H7 (cell line): ENCODE measurements at regions not wholly inside any gene's neighbourhood (a gene's known extent, or its start where the extent isn't known, plus 50 kb on each side); places are given as distances from the start of the nearest gene placed in this dataset.
A peak's percentile ranks its signal among the peaks of the same experiment; 100 is the strongest.

Experiments
- DNase-seq: peaks from one replicate; pipeline ENCODE4 v3.0.0; 2012
- H3K27me3 ChIP-seq: 2 replicates; pipeline ENCODE4 v1.6.0; 2011; ENCODE audit warnings: mild to moderate bottlenecking, low read length; ENCODE audit not compliant: control insufficient read depth, insufficient read depth
- H3K36me3 ChIP-seq: replicated peaks from 2 replicates; pipeline ENCODE4 v1.5.1; 2011; ENCODE audit warnings: low read length; ENCODE audit not compliant: control insufficient read depth, insufficient read depth
- H3K4me3 ChIP-seq: 2 replicates; pipeline ENCODE4 v1.5.1; 2011; ENCODE audit warnings: low read depth, mild to moderate bottlenecking, control low read depth, low read length, moderate library complexity; ENCODE audit not compliant: insufficient read depth

DNA sequence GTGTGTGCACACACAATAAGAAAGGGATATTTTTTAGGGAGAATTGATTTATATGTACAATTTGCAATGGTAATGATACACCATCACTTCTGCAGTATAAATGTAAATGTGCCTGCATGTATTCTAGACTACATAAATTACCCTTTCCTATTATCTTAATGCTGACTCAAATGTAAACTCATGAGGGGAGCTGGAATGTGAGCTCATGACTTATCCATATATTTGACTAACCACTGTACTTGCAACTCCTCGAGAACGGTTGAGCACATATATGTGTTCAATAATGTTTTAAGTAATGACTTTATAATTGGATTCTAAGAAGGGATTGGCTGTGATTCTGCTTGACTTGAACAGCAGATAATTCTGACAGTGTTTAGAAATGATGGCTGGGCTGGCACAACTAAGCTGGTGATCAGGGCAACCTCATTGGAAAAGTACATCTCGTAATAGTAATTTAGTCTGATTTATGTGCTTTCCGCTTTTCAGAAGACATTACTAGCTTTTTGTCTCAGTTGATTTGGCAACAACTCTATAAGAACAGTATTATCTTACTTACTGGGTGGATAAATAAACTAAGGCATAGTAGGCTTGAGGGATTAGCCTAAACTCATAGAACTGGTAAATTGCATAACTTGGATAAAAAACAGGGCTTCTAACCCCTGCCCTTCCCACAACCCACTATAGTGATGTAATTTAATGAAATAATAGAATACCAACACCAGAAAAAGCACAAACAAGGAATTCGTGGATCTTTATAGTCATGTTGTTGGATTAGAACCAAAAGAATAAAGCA is 130.2 kb upstream of the SPEF2 start:
- Histone ChIP-seq H3K36me3 (no peaks in the 10 kb centered on the region), H3K4me3 (no peak overlapping the region), H3K27me3 (no peaks in the 10 kb centered on the region)
- DNase-seq: no peak

DNA sequence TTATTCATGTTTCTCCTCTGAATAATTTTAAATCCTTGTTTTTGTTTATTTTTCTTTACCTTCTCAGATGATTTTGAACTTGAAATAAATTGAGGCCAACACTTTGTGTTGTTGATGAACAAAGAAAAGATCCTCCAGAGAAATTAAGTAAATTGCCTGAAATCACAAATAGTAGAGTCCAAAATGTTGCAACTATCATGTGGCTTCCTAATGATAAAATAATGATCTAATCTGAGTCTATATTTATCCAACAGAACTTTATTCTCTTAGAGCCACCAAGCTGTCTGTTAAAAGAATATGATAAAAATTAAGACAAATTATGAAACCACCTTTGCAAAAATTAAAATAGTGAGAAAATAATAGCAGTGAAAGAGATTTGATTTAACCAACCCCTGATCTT is 132.2 kb upstream of the SPEF2 start:
- Histone ChIP-seq H3K36me3 (no peaks in the 10 kb centered on the region), H3K4me3 (no peak overlapping the region), H3K27me3 (no peaks in the 10 kb centered on the region)
- DNase-seq: no peak

DNA sequence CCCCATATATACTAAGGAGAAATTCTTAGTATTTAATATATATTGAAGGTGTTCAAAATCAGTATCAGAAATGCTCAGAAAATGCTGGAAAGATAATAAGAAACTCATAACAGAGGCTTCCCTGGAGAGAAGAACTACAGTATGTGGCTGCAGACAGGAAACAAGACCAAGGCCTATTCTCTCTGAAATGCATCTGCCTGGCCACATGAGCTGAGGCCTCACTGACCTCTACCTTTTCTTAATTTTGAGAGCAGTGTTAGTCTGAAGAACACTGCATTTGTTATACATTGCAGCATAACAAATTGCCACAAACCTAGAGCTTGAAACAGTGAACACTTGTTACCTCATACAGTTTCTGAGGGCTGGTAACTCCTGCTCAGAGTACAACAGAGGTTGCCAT is 133.4 kb upstream of the SPEF2 start:
- DNase-seq: no peak
- Histone ChIP-seq H3K36me3 (no peaks in the 10 kb centered on the region), H3K27me3 (no peaks in the 10 kb centered on the region), H3K4me3 (no peak overlapping the region)

DNA sequence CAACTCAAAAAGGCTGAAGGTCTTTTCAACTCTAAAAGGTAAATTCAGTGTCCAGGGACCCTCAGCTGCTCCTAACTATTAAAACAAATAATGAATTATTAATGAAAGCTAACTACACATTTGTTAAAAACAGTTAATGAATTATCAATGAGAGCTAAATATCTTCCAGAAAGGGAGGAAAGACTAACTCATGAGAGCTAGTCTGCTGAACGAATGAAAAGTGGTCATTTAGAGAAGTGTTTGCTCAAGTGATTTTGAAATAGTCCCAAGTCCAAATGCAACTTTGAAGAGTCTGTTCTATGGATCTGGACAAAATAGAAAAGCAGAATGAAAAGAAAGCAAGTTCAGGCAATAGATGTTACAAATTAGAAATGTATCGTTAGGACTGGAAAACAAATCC is 133.9 kb upstream of the SPEF2 start:
- DNase-seq: no peak
- H3K27me3 ChIP-seq: no peaks in the 10 kb centered on the region
- H3K4me3 ChIP-seq: no peak overlapping the region
- no peaks in the 10 kb centered on the region for H3K36me3 ChIP-seq

DNA sequence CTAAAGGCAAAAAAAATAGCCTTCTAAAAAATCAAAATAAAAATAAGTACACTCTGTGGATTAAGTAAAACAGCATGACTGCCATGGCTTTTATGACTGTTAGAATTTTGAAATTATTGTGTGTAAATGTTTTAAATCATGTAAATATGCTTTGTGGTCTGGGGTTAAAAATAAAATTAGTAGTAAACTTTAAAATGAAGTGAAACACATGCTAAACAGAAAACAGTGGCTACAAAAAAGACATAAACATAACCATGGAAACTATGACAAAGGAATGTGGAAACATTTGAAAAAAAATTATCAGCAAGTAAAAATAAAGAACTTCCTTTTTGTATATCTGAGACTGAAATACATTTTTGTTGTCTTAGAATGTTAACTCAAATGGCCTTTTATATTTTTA is 134.5 kb upstream of the SPEF2 start:
- Histone ChIP-seq H3K36me3 (no peaks in the 10 kb centered on the region), H3K4me3 (no peak overlapping the region), H3K27me3 (no peaks in the 10 kb centered on the region)
- DNase-seq: no peak

DNA sequence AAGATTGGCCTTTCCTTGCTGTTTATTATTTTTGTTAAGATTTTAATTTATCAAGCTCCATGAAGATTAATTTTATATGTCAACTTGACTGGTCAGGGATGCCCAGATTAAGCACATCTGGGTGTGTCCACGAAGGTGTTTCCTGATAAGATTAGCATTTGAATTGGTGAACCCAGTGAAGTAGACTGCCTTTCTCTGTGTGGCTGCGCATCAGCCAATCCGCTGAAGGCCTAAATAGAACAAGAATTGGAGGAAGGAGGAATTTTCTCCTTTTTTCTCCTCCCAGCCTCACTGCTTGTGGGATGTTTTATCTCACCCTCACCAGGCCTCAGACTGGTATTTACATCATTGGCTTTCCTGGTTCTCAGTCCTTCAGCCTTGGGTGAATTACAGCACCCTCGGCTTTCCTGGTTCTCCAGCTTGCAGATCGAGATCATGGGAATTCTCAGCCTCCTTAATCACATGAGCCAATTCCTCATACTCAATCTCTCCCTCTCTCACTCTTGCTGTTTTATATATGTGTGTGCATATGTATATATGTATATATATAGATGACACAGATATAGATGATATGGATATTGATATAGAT is 135.4 kb upstream of the SPEF2 start:
- Histone ChIP-seq H3K36me3 (no peaks in the 10 kb centered on the region), H3K4me3 (no peak overlapping the region), H3K27me3 (no peaks in the 10 kb centered on the region)
- peak; percentile 3 for DNase-seq

DNA sequence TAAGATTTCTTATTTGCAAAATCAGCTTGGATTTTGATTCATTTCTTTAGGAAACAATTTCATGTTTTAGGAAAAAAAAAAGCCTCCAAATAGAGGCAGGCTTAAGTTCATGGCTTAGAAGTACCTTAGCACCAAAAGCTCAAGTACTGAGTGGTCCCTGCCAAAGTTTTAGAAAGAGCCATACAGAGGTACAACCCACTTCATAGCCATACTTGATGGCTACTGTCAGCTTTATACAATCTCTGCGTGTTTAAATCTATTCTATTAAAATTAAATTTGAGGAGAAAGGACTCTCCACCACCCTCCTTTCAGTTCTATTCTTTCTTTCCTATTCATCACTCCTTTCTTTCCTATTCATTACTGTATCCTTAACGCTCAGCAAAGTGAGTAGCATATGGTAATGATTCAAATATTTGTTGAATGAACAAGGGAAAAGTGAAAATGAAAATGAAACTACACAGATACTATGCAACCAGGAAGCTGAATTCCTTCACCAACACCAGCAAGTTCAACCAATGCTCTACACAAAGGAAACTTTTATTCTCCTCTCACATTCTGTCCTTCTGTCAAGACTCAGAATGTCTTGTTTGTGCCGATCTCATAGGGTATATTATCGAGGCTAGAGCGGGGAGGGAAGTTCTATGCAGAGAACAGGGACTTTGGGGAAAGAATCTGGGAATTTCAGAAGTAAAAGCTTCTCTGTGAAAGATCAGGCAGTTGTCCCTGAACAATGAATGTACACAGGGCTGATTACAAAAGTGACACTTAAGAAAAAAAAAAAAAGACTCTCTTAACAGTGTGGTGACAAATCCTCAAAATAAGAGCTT is 138.6 kb upstream of the SPEF2 start:
- Histone ChIP-seq H3K36me3 (no peaks in the 10 kb centered on the region), H3K4me3 (no peak overlapping the region), H3K27me3 (no peaks in the 10 kb centered on the region)
- no peak for DNase-seq

DNA sequence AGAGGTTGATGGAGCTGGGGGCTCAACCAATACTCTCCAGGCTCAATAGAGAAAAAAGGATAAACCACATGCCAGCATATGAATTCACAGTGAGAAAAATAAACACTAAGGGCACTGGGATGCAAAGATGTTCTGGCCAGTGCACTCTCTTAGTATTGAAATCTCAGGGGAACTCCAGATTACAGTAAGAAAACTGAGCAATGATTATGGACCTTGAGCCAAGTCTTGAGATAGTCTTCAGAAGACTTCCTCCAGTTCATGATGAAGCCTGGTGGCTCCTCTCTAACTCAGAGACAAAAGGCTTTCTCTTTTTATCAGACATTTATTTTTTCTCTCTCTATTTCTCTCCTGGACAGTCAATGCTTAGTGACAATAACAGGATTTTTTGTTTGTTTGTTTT is 139.8 kb upstream of the SPEF2 start:
- H3K4me3 ChIP-seq: no peak overlapping the region
- no peak for DNase-seq

DNA sequence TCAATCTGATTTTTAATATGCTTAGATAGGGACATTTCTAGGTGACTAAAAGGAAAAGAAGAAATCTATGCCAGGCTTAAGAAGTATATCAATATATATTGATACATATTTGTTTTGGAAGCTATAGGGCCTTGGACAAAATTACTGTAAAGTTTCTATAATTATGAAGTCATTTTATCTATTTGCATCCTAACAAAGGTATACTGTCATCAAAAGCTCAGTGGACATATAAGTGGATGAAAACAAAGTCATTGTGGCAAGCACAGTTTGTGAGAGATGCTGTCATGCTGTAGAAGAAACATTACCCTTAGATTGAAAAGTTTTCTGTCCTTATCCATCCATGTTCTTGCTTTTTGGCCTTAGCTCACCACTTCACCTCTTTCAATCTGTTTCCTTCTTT is 140.3 kb upstream of the SPEF2 start:
- Histone ChIP-seq H3K27me3 (no peaks in the 10 kb centered on the region), H3K36me3 (no peaks in the 10 kb centered on the region), H3K4me3 (no peak overlapping the region)
- DNase-seq: no peak

More for the DNA sequence above, 139.8 kb upstream of the SPEF2 start:
- Histone ChIP-seq H3K36me3 (no peaks in the 10 kb centered on the region), H3K27me3 (no peaks in the 10 kb centered on the region)

DNA sequence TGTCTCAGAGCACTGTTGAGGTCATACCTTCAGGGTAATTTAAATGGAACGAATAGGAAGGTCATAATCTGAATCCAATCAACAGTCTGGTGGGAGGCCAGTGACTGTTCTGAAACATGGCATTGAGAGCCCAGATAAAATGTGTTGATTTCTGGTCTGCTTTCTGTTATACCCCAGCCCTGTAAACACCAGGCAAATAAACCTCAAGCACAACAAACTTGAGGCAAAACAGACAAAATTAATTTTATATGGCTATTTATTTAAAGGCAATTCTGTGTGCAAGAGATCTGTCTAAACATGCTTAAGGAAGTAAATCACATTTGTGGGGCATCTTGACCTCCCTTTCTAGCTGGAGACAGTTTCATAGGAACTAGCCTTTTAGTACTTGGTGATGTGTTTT is 140.9 kb upstream of the SPEF2 start:
- no peak overlapping the region for H3K4me3 ChIP-seq
- no peaks in the 10 kb centered on the region for H3K27me3 ChIP-seq
- no peaks in the 10 kb centered on the region for H3K36me3 ChIP-seq
- DNase-seq: no peak

DNA sequence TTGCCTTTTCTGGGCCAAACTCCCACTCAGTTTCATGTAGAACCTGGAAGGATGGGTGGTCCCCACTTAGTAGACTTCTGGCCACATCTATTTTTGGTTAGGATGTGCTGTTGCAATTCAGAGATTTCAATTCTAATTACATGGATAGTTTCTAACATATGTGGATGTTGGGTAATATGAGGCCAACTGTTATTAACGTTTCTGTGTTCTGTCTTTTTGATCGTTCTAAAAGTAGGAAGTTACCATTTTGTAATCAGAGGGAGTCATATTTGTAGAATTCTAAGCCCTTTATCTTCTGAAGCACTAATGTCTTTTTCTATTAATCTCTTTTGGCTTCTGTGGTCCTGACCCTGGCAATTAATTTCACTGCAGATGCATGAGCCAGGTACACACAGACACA is 141.6 kb upstream of the SPEF2 start:
- no peaks in the 10 kb centered on the region for H3K27me3 ChIP-seq
- no peaks in the 10 kb centered on the region for H3K36me3 ChIP-seq
- DNase-seq: no peak
- no peak overlapping the region for H3K4me3 ChIP-seq

DNA sequence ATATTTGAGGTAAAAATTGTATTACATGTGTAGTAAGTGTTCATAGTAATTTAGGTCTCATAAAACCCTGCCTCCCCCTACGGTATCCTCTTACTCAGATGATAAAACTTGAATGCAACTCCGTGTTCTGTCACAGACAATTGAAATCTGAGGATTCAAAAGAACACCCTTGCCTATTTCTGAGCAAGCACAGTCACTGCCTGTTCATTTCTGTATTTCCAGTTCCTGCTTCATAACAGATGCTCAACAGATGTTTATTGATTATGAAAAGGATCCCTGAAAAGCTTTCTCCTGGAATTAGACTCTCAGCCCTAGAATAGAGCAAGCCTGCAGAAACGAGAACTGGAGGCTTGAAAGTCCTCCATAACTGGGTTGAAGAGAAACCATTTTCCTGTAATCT is 144.1 kb upstream of the SPEF2 start:
- Histone ChIP-seq H3K4me3 (no peak overlapping the region), H3K27me3 (no peaks in the 10 kb centered on the region), H3K36me3 (no peaks in the 10 kb centered on the region)
- no peak for DNase-seq

DNA sequence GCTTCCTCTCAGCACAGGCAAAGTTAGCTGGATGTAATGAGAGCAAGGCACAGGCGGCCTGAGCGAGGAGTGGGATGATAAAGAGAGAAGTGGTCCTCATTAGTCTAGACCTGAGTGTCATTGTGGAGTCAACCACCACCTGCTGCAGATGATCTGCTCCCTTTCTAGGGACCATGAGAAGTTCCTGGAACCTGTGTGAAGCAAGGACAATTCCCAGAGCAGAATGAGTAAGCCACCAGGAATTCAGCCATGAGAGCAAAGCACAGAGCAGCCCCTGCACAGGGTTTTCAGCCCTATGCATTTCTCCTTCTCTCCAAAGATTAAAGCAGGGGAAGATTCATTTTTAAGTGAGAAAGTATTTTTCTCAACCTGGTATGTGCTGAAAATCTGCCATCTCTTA is 146.8 kb upstream of the SPEF2 start:
- no peak for DNase-seq
- H3K27me3 ChIP-seq: no peaks in the 10 kb centered on the region
- no peak overlapping the region for H3K4me3 ChIP-seq
- no peaks in the 10 kb centered on the region for H3K36me3 ChIP-seq

DNA sequence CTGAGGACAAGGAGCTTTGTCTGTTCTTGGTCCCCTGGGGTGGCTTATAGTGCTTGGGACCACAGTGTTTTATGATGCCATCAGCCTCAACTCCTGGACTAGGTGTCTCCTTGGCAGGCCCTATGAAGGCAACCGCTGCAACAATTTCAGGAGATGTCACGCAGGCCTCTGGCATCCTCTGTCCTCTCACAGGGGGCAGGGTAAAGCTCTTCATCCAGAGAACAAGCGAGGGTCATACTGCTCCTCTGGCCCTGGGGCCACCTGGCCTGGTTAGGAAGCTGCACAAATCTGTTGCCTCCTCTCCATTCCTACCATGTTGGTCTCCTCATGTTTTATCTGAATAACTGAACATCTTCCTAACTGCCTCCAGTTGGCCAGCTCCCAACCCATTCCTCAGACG is 148.9 kb upstream of the SPEF2 start:
- no peak for DNase-seq
- no peak overlapping the region for H3K4me3 ChIP-seq
- no peaks in the 10 kb centered on the region for H3K27me3 ChIP-seq
- H3K36me3 ChIP-seq: no peaks in the 10 kb centered on the region

DNA sequence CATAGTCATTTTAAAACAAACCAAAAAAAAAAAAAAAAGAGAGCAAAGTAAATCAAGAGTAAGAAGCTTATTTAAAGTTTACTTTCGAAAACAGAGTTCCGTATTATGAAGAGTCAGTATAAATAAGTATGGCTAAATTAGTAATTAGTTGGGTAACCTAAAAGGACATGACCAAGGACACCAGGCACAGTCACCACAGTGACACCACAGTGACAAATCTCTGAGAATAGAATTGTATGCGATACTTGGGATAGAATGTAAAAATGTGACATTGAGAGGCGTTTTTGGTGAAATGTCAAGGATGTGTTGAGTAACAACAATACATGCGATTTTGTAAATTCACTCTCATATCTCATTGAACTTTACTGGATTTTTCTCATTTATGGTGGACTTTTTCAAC is 150.9 kb upstream of the SPEF2 start:
- H3K4me3 ChIP-seq: no peak overlapping the region
- no peak for DNase-seq
- no peaks in the 10 kb centered on the region for H3K36me3 ChIP-seq
- no peaks in the 10 kb centered on the region for H3K27me3 ChIP-seq
